CD14-positive monocyte (primary cell): ENCODE measurements at regions not wholly inside any gene's neighbourhood (a gene's known extent, or its start where the extent isn't known, plus 50 kb on each side); places are given as distances from the start of the nearest gene placed in this dataset.

Source experiments
- DNase-seq, 3 donors: peaks; one replicate each; pipeline ENCODE4 v3.0.0-alpha.2; 2011 to 2022
- H2AFZ ChIP-seq: 2 replicates; pipeline ENCODE4 v1.6.0; 2012; ENCODE audit warnings: mild to moderate bottlenecking, low read depth, low read length, inconsistent platforms; ENCODE audit not compliant: insufficient read depth, poor library complexity, severe bottlenecking
- H3K27ac ChIP-seq, 2 donors: 1 replicate in 1 of 2; 2 replicates in 1 of 2; pipeline ENCODE4 v1.5.1; 2012 to 2013; ENCODE audit warnings: low read length in 2 of 2, control low read depth in 1 of 2, inconsistent platforms in 1 of 2, low read depth in 1 of 2, mild to moderate bottlenecking in 1 of 2
- H3K27me3 ChIP-seq, 2 donors: one replicate each; pipeline versions ENCODE4 v1.6.0 to v1.6.1; 2011 to 2013; ENCODE audit warnings: low read length in 2 of 2; ENCODE audit not compliant: control insufficient read depth in 2 of 2, insufficient read depth in 2 of 2
- H3K36me3 ChIP-seq, 2 donors: replicated peaks in 1 of 2; 1 replicate in 1 of 2; 2 replicates in 1 of 2; pipeline versions ENCODE4 v1.5.1 to v1.6.1; 2012 to 2013; ENCODE audit warnings: low read length in 2 of 2, control low read depth in 1 of 2, inconsistent platforms in 1 of 2, mild to moderate bottlenecking in 1 of 2; ENCODE audit not compliant: insufficient read depth in 2 of 2, control insufficient read depth in 1 of 2
- H3K4me1 ChIP-seq, 2 donors: 1 replicate in 1 of 2; 2 replicates in 1 of 2; pipeline versions ENCODE4 v1.5.1 to v1.6.1; 2012 to 2013; ENCODE audit warnings: low read length in 2 of 2, control low read depth in 1 of 2, inconsistent platforms in 1 of 2, mild to moderate bottlenecking in 1 of 2, moderate library complexity in 1 of 2; ENCODE audit not compliant: insufficient read depth in 2 of 2, control insufficient read depth in 1 of 2
- H3K4me2 ChIP-seq: replicated peaks from 2 replicates; pipeline ENCODE3; 2012; ENCODE audit warnings: low read length, moderate library complexity, mild to moderate bottlenecking; ENCODE audit not compliant: poor library complexity, severe bottlenecking; ENCODE audit errors: extremely low read depth
- H3K4me3 ChIP-seq, 3 experiments: fragments of 200-600 bp in 1 of 3; sonication (generic) in 1 of 3; replicated peaks in 1 of 3; 1 replicate in 2 of 3; 2 replicates in 1 of 3; pipeline ENCODE4 v1.5.1; 2011 to 2013; ENCODE audit warnings: low read length in 3 of 3, mild to moderate bottlenecking in 3 of 3, control low read depth in 2 of 3, low read depth in 2 of 3, inconsistent platforms in 1 of 3, moderate library complexity in 1 of 3
- H3K79me2 ChIP-seq: 2 replicates; pipeline ENCODE4 v1.6.0; 2012; ENCODE audit warnings: mild to moderate bottlenecking, control low read depth, inconsistent platforms, low read length, moderate library complexity; ENCODE audit not compliant: insufficient read depth
- H3K9ac ChIP-seq: 2 replicates; pipeline ENCODE4 v1.6.0; 2017; ENCODE audit warnings: low read length, mild to moderate bottlenecking; ENCODE audit not compliant: insufficient read depth, poor library complexity, severe bottlenecking
- H3K9me3 ChIP-seq, 2 donors: replicated peaks in 1 of 2; 1 replicate in 1 of 2; 2 replicates in 1 of 2; pipeline versions ENCODE4 v1.5.1 to v1.6.1; 2012 to 2013; ENCODE audit warnings: low read length in 2 of 2, control low read depth in 1 of 2; ENCODE audit not compliant: control insufficient read depth in 1 of 2, insufficient read depth in 1 of 2
- H4K20me1 ChIP-seq: 2 replicates; pipeline ENCODE4 v1.6.0; 2012; ENCODE audit warnings: mild to moderate bottlenecking, low read length, control low read depth, moderate library complexity; ENCODE audit not compliant: insufficient read depth
- H3K27ac Mint-ChIP-seq, 7 donors: one replicate each; pipeline ENCODE4 v1.8.0; 2020; ENCODE audit warnings: mild to moderate bottlenecking in 7 of 7, mixed read lengths in 7 of 7, moderate library complexity in 6 of 7, inconsistent platforms in 2 of 7
- H3K27me3 Mint-ChIP-seq, 3 donors: one replicate each; pipeline ENCODE4 v1.8.0; 2021 to 2022; ENCODE audit warnings: low read depth in 3 of 3, mild to moderate bottlenecking in 3 of 3, mixed read lengths in 3 of 3, moderate library complexity in 3 of 3, inconsistent platforms in 1 of 3
- H3K36me3 Mint-ChIP-seq, 2 donors: one replicate each; pipeline ENCODE4 v1.8.0; 2020; ENCODE audit warnings: mixed read lengths in 2 of 2, inconsistent platforms in 1 of 2, mild to moderate bottlenecking in 1 of 2
- H3K4me1 Mint-ChIP-seq: one replicate; pipeline ENCODE4 v1.8.0; 2020; ENCODE audit warnings: mild to moderate bottlenecking, mixed read lengths
- H3K4me3 Mint-ChIP-seq, 2 donors: one replicate each; pipeline ENCODE4 v1.8.0; 2020; ENCODE audit warnings: mild to moderate bottlenecking in 2 of 2, mixed read lengths in 2 of 2, moderate library complexity in 1 of 2
- H3K9me3 Mint-ChIP-seq, 7 donors: one replicate each; pipeline ENCODE4 v1.8.0; 2020 to 2022; ENCODE audit warnings: mixed read lengths in 7 of 7, mild to moderate bottlenecking in 6 of 7, moderate library complexity in 6 of 7, inconsistent platforms in 2 of 7
- WGBS: methylation state at CpG from one replicate; pipeline ENCODE4 v1.1.5; 2013; ENCODE audit warnings: missing lambda C conversion rate; ENCODE audit not compliant: insufficient coverage; 5-methylcytosine and 5-hydroxymethylcytosine counted together
- intact Hi-C, 2 donors: fragments of 100-400 bp; cut with micrococcal nuclease; formaldehyde crosslinking; loops; one replicate each; pipeline versions ENCODE4 v1.15.0 to v1.15.1; 2023
- TF ChIP-seq, protein P1 (sequence below): fragments of 200-600 bp; IDR thresholded peaks from one replicate; pipeline ENCODE4 v1.8.0; 2022; ENCODE audit warnings: antibody characterized with exemption, mild to moderate bottlenecking

DNA sequence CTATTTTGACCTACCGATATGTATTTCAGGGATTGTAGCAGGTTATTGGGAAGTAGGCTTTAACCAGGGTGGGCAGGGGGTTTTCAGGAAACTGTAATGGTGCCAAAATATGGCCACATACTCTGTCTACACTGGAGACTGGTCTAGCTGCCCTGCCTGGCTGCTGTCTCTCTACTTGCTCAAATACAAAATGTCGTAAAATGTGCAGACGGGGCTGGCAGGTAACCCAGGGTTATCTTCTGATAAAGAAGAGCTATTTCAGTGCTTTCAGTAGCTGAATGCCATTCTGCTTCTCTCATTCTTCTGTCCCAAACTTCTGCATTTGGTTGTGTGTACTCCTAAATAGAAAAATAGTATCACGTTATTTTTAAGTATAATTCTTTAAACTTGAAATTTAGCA is 616.2 kb downstream of the EPM2A start:
- Histone ChIP-seq H4K20me1 (no peaks in the 10 kb centered on the region), H3K9ac (no peak overlapping the region), H3K79me2 (no peaks in the 10 kb centered on the region), H3K4me1 (no peaks in the 10 kb centered on the region), H3K9me3 (peaks cover 0 to 5% of the 10 kb centered on the region in 2 donors), H3K4me2 (no peak overlapping the region), H3K27me3 (no peaks in the 10 kb centered on the region), H3K27ac (no peak overlapping the region), H2AFZ (no peak overlapping the region), H3K36me3 (no peaks in the 10 kb centered on the region), H3K4me3 (no peak overlapping the region)
- no peak for DNase-seq
- Mint-ChIP-seq H3K27ac (no peak overlapping the region), H3K9me3 (peaks cover 0 to 11% (median 6%) of the 10 kb centered on the region in 7 donors), H3K4me3 (no peak overlapping the region), H3K4me1 (no peaks in the 10 kb centered on the region), H3K27me3 (peaks cover 0 to 2% (median 2%) of the 10 kb centered on the region in 3 donors), H3K36me3 (no peaks in the 10 kb centered on the region)
- TF ChIP-seq, protein P1, sequence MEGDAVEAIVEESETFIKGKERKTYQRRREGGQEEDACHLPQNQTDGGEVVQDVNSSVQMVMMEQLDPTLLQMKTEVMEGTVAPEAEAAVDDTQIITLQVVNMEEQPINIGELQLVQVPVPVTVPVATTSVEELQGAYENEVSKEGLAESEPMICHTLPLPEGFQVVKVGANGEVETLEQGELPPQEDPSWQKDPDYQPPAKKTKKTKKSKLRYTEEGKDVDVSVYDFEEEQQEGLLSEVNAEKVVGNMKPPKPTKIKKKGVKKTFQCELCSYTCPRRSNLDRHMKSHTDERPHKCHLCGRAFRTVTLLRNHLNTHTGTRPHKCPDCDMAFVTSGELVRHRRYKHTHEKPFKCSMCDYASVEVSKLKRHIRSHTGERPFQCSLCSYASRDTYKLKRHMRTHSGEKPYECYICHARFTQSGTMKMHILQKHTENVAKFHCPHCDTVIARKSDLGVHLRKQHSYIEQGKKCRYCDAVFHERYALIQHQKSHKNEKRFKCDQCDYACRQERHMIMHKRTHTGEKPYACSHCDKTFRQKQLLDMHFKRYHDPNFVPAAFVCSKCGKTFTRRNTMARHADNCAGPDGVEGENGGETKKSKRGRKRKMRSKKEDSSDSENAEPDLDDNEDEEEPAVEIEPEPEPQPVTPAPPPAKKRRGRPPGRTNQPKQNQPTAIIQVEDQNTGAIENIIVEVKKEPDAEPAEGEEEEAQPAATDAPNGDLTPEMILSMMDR = no peak
- intact Hi-C loops = no loop called here
- WGBS = 60% methylated on average over 1 of the region's 4 CpGs

DNA sequence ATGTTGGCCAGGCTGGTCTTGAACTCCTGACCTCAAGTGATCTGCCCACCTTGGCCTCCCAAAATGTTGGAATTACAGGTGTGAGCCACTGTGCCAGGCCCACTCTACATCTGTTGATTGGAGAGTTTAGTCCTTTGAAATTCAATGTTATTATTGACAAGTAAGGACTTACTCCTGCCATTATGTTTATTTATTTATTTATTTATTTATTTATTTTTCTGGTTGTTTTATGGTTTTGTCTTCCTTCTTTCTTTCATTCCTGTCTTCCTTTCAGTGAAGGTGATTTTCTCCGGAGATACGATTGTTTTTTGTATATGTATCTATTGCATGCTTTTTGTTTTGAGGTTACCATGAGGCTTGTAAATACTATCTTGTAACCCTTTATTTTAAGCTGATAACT is 602.6 kb downstream of the EPM2A start:
- H3K9me3 ChIP-seq = no peaks in the 10 kb centered on the region
- no peak overlapping the region for H3K4me3 ChIP-seq
- TF ChIP-seq, protein P1 = no peak
- H3K9ac ChIP-seq = no peak overlapping the region
- intact Hi-C loops = no loop called here
- no peak overlapping the region for H3K27ac ChIP-seq
- no peak for DNase-seq
- Mint-ChIP-seq H3K27me3 (peaks cover 0 to 2% (median 2%) of the 10 kb centered on the region in 3 donors), H3K36me3 (no peaks in the 10 kb centered on the region), H3K27ac (peak overlapping the region in 1 of 7 donors; percentile 18), H3K9me3 (peaks cover 0 to 3% (median 0%) of the 10 kb centered on the region in 7 donors), H3K4me1 (no peaks in the 10 kb centered on the region), H3K4me3 (no peak overlapping the region)
- no peaks in the 10 kb centered on the region for H3K4me1 ChIP-seq
- H4K20me1 ChIP-seq = no peaks in the 10 kb centered on the region
- no peaks in the 10 kb centered on the region for H3K79me2 ChIP-seq
- H3K4me2 ChIP-seq = no peak overlapping the region
- H2AFZ ChIP-seq = no peak overlapping the region
- H3K36me3 ChIP-seq = no peaks in the 10 kb centered on the region
- no peaks in the 10 kb centered on the region for H3K27me3 ChIP-seq
- no CpG with 5 or more reads among the region's 2 CpGs for WGBS
